ENCODE measurements at regions not wholly inside any gene's neighbourhood (a gene's known extent, or its start where the extent isn't known, plus 50 kb on each side); places are given as distances from the start of the nearest gene placed in this dataset.
A peak's percentile ranks its signal among the peaks of the same experiment; 100 is the strongest.
"Not testable (repeated sequence)": the region's sequence is repeated elsewhere in the genome, so short reads cannot be mapped to it uniquely, and the experiment has no call there.

- no peak for DNase-seq (ENCODE audit: low spot score)
These were observed 633.1 kb downstream of the MATN1 start for GRCh38 chr1:30090162-30090820.

DNA sequence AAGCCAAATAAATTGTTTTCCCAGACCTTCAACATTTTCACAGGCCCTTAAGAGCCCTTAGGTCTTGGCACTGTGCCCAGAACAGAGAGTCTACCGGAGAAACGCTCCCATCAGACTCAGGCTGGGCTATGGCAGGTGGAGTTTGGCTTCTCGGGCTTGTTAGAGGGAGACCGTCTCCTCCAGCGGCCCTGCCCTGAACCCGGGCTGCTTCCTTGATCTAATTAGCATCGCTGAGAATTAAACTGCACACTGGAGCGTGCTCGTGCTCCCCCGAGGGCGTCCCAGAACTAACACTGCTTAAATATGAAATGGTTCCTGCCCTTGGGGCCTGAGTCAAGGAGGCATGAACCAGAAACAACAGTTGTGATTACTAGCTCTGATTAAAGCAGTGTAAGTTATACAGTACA is 634.4 kb downstream of the MATN1 start:
- no peak for DNase-seq (ENCODE audit: low spot score)

DNA sequence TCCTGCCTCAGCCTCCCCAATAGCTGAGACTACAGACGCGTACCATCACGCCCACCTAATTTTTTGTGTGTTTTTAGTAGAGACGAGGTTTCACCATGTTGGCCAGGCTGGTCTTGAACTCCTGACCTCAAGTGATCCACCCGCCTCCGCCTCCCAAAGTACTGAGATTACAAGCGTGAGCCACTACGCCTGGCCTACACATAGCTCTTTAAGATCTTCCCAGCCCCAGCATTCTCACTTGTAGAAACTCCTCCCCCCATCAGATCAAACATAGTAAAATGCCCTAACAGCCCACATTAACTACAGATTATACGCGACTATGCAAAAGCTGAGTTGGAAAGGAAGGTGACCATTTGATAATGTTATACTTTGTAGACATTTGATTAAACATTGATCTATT is 634.8 kb downstream of the MATN1 start:
- DNase-seq (ENCODE audit: low spot score): no peak

- DNase-seq (ENCODE audit: low spot score): no peak
These were observed 635.9 kb downstream of the MATN1 start for GRCh38 chr1:30087465-30087864.

GRCh38 chr1:30085811-30086770 is 637.3 kb downstream of the MATN1 start:
- no peak for DNase-seq (ENCODE audit: low spot score)

DNA sequence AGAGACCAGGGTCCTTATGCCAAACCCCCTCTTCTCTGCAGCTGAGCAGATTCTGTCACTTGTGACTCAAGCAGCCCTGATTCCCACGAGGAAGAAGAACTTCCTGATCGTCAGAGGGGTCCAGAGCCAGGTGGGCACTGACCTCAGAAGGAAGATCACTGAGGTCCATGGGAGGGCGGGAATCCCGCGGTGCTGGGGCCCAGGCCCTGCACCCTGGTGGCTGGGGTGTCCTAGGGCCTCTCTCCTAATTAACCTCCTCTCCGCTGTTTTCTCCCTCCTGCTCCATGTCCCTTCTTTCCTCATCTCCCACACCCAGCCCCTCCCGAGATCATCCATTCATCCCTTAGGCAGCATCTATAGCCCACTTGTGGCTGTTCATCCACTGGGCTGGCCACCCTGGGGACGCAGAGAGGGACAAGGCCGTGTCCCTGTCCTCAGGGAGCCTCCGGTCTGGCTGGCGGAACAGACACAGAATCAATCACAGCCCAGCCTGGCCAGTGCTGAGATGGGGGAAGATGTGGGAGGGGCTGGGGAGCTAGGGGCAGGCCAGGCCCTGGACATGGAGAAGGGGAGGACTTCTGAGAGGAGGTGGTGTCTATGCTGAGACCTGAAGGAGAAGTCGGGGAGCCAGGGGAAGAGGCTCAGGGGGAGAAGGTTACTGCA is 638.3 kb downstream of the MATN1 start:
- DNase-seq (ENCODE audit: low spot score): no peak

- peak; percentile 60 for DNase-seq (ENCODE audit: low spot score)
These were observed 639.5 kb downstream of the MATN1 start for GRCh38 chr1:30083800-30084464.

DNA sequence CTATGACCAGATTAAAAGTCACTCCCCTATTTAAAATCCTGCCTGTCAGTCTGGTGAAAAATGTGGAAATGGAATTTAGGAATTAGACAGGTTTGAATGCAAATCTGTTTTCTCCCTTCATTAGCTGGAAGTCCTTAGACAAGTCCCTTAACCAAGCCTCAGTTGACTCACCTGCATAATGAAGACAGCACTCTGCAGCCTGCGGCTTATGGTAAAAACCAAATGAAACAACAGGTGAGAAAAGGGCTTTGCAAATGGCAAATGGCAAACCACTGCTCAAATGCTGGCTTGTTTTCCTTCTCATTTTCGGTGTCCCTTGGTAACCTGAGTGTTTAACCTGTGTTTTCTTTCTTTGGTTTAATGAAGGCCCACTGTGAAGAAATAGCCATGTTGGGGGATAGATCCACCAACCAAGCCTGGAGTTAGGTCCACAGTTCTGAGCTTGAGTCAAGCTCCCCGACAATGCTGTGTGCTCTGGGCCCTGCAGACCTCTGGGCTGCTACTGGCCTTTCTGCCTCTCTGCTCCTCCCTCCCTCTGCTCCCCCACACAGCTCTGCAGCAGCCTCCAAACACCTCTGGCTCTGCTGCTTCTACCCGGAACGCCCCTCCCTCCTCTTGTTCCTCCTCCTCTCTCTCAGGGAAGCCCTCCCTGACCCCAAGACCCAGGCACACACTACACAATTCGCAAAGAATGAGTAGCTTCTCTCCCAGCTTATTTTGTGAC is 641.8 kb downstream of the MATN1 start:
- DNase-seq (ENCODE audit: low spot score): no peak

DNA sequence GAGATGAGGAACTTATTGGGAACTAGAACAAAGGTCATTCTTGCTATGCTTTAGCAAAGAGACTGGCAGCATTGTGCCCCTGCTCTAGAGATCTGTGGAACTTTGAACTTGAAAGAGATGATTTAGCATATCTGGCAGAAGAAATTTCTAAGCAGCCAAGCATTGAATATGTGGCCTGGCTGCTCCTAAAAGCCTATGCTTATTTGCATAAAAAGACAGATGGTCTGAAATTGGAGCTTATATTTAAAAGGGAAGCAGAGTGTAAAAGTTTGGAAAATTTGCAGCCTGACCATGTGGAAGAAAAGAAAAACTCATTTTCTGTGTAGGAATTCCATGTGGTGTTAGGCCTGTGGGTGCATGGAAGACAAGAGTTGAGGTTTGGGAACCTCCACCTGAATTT is 647.5 kb downstream of the MATN1 start:
- not testable (repeated sequence) for DNase-seq (ENCODE audit: low spot score)

- DNase-seq (ENCODE audit: low spot score): no peak
These were observed 654.5 kb downstream of the MATN1 start for GRCh38 chr1:30068787-30069472.

DNA sequence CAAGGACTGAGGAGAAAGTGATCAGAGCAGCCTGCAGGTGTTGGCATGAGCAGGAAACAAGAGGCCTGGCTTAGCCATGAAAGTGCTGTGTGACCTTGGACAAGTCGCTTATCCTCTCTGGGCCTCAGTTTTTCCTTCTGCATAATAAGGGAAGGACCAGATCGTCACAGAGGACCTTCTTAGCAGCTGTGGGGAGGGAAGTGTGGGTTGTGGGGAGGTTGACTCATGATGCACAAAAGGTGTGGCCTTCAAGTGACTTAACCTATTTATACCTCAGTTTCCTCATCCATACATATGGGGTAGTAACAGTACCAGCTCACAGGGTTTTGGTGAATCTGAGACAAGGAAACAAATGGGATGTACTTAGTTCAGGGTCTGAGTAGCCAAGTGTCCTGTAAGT is 658.8 kb downstream of the MATN1 start:
- DNase-seq (ENCODE audit: low spot score): no peak

GRCh38 chr1:30063621-30064280 is 659.6 kb downstream of the MATN1 start:
- DNase-seq (ENCODE audit: low spot score): no peak

DNA sequence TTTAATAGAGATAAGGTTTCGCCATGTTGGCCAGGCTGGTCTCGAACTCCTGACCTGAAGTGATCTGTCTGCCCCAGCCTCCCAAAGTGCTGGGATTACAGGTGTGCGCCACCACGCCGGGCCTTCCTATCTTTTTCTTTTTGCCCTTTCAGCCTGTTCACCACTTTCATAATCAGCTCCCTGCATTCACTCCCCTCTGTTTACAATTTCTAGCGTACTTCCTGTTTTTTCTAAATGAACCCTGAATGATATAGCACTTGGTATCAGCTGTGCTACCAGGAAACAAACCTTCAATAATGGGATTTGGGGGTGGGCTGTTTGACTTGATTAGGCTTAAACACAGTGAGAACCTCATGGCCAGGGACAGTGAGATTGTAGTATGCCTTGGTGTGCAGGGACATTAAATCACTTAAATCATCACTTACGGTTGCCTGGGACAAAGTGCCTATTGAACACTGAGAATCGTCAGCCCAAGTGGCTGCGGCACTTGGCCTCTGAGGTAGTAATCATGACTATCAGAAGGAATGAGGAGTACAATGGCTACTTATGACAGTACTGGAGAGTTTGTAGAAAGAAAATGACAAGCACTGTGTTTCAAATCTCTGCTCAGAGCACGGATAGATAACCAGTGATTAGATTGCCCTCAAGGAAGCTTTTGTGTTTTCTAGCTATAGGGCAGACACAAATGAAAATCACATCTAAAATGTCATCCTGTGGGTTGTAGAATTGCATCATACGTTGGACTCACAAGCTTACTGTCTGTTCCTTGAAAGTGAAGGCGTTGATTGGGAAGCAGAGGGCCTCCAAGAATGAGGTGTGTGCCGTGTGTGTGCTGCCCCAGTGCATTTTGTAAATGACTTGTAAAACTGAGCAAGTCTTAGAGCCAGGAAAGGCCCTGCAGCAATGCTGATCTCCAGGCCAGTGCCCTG is 661.8 kb downstream of the MATN1 start:
- peak; percentile 82 for DNase-seq (ENCODE audit: low spot score)

- DNase-seq (ENCODE audit: low spot score): no peak
These were observed 662.6 kb downstream of the MATN1 start for GRCh38 chr1:30060738-30061137.

DNA sequence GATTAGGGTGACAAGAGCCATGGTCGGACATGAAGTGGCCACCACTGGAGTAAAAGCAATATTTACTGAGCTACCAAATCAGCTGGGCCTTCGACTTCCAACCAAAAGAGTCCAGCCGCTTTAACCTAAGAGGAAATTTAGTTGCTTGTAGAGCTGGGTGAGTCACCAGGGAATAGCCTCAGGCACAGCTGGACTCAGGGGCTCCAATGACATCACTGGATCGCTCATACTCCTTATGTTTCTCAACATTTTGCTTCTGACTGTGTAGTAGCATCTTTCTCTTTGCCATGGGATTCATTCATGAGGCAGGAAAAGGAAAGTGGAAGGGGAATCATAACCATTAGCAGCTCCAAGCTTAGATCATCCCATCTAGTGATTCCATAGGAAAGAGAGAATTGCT is 664.4 kb downstream of the MATN1 start:
- peak; percentile 84 for DNase-seq (ENCODE audit: low spot score)

DNA sequence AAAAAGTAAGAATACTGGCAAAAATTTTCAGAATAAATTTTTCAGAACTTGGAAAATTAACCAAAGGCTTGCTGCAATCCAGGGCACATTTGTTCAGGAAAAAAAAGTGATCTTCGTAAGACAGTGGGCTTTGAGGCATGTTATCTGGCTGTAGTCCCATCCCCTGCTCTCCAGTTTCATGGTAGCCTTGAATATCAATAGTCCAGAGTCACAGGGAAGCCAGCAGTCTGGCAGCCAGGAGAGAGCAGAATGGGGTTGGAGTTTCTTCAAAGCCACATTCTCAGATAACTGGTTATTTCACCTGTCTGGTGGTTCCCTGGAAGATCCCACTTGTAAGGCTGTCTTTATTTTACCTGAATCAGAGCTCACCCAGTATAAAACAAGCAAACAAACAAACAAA is 669.3 kb downstream of the MATN1 start:
- no peak for DNase-seq (ENCODE audit: low spot score)

GRCh38 chr1:30052178-30052577 is 671.2 kb downstream of the MATN1 start:
- no peak for DNase-seq (ENCODE audit: low spot score)

- DNase-seq (ENCODE audit: low spot score): no peak
These were observed 671.6 kb downstream of the MATN1 start for GRCh38 chr1:30051777-30052176.

DNA sequence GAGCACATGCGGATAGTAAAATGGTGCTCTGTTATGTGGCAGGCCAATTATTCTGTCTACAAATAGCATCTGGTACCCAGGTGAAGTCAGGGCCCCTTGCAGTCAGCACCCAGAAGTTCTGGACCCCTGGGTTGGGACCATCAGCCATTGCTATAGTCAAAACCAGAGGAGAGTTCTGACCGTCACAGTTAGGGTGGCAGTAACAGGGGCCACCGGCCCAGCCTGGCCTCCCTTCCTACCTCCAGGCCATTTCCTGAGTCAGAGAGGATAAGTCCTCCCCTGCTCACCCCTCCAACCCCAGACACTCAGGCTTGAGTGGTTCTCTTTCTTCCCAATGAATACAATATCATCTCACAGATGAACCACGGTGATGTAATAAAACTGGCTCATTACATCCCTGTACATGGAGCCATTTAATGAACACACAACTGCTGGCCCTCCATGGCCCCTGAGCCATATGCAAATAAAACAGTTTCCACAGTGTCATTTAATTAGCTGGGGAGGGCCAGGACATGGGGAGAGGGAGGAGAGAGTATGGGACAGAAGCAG is 673.6 kb downstream of the MATN1 start:
- DNase-seq (ENCODE audit: low spot score): no peak

Measured in COLO829 (cell line).